Prostate gland (tissue), 2 donors: ENCODE measurements at regions not wholly inside any gene's neighbourhood (a gene's known extent, or its start where the extent isn't known, plus 50 kb on each side); places are given as distances from the start of the nearest gene placed in this dataset.

ENCODE experiments used
- POLR2A ChIP-seq: fragments of 450-650 bp; IDR thresholded peaks from one replicate; pipeline ENCODE4 v1.6.1; 2016; ENCODE audit warnings: antibody characterized with exemption, mild to moderate bottlenecking
- TF ChIP-seq, protein P1 (sequence below), 4 experiments: fragments of 200-600 bp in 2 of 4; fragments of 450-650 bp in 2 of 4; sonication (generic) in 2 of 4; IDR thresholded peaks; 1 replicate in 3 of 4; 2 replicates in 1 of 4; pipeline ENCODE4 v1.5.1; 2016 to 2019; ENCODE audit warnings: antibody characterized with exemption in 4 of 4, mild to moderate bottlenecking in 2 of 4, moderate library complexity in 2 of 4

DNA sequence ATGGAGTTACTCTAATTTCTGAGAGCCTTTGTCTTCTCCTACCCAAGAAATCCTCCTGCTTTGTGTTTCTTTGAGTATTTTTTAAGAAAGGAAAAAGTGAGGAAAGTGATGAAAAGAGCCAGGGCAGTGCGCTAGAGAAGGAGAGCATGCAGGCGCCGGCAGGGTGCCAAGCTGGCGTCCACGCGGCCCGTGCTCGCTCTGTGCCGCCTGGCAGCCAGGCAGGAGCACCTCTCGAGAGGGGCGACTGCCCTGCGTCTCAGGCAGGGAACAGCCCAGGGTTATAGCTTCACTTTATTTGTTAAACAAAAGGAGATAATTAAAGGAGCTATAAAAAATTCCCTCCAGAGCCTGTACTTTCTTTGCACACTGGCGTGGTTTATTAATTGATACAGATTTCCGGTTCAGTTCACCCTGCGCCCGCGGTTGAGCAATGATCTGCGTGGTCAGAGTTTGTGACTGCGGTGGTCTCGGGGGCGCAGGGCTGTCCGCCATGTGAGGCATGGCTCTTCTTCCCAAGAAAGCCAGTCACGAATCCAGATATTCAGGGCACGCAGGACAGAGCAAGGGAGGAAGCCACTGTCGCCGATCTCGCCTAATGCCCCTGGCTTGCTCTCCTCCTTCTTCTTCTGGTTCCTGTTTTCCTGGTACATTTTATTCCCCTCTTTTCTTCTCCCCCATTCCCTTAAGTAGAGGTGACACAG is 110.8 kb upstream of the PAQR3 start:
- TF ChIP-seq, protein P1, sequence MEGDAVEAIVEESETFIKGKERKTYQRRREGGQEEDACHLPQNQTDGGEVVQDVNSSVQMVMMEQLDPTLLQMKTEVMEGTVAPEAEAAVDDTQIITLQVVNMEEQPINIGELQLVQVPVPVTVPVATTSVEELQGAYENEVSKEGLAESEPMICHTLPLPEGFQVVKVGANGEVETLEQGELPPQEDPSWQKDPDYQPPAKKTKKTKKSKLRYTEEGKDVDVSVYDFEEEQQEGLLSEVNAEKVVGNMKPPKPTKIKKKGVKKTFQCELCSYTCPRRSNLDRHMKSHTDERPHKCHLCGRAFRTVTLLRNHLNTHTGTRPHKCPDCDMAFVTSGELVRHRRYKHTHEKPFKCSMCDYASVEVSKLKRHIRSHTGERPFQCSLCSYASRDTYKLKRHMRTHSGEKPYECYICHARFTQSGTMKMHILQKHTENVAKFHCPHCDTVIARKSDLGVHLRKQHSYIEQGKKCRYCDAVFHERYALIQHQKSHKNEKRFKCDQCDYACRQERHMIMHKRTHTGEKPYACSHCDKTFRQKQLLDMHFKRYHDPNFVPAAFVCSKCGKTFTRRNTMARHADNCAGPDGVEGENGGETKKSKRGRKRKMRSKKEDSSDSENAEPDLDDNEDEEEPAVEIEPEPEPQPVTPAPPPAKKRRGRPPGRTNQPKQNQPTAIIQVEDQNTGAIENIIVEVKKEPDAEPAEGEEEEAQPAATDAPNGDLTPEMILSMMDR (IDR thresholded peaks at IDR 0.05): no peak
- TF ChIP-seq POLR2A: no peak
